Fibroblast of lung (primary cell): ENCODE measurements at regions not wholly inside any gene's neighbourhood (a gene's known extent, or its start where the extent isn't known, plus 50 kb on each side); places are given as distances from the start of the nearest gene placed in this dataset.

Experiments used
- DNase-seq, 2 donors: peaks; one replicate each; pipeline versions ENCODE4 v3.0.0 to v3.0.0-alpha.2; 2010; ENCODE audit warnings: low read depth in 2 of 2
- H2AFZ ChIP-seq: 2 replicates; pipeline ENCODE4 v1.5.1; 2012; ENCODE audit warnings: low read length, control low read depth, inconsistent platforms
- H3K27ac ChIP-seq: 2 replicates; pipeline ENCODE4 v1.5.1; 2011; ENCODE audit warnings: low read length, control low read depth; ENCODE audit not compliant: insufficient read depth
- H3K27me3 ChIP-seq: 2 replicates; pipeline ENCODE4 v1.5.1; 2011; ENCODE audit warnings: mild to moderate bottlenecking, low read length; ENCODE audit not compliant: control insufficient read depth, insufficient read depth
- H3K36me3 ChIP-seq: 2 replicates; pipeline ENCODE4 v1.5.1; 2011; ENCODE audit warnings: low read length; ENCODE audit not compliant: control insufficient read depth, insufficient read depth
- H3K4me1 ChIP-seq: 2 replicates; pipeline ENCODE4 v1.5.1; 2011; ENCODE audit warnings: low read length; ENCODE audit not compliant: control insufficient read depth, insufficient read depth; ENCODE audit errors: extremely low read depth
- H3K4me2 ChIP-seq: 2 replicates; pipeline ENCODE4 v1.5.1; 2011; ENCODE audit warnings: low read length, control low read depth; ENCODE audit not compliant: insufficient read depth; ENCODE audit errors: extremely low read depth
- H3K4me3 ChIP-seq, 4 experiments: fragments of 200-600 bp in 1 of 4; sonication (generic) in 1 of 4; replicated peaks in 1 of 4; 2 replicates each; pipeline ENCODE4 v1.5.1; 2011 to 2016; ENCODE audit warnings: low read length in 4 of 4, low read depth in 3 of 4, mild to moderate bottlenecking in 3 of 4, control low read depth in 2 of 4, inconsistent platforms in 1 of 4, mixed read lengths in 1 of 4; ENCODE audit not compliant: insufficient read depth in 1 of 4; ENCODE audit errors: control extremely low read depth in 1 of 4
- H3K79me2 ChIP-seq: 2 replicates; pipeline ENCODE4 v1.5.1; 2012; ENCODE audit warnings: mild to moderate bottlenecking, low read length, inconsistent platforms; ENCODE audit not compliant: control insufficient read depth, insufficient read depth
- H3K9ac ChIP-seq: 2 replicates; pipeline ENCODE4 v1.5.1; 2011; ENCODE audit warnings: mild to moderate bottlenecking, low read length, control low read depth; ENCODE audit not compliant: insufficient read depth
- H3K9me3 ChIP-seq: 2 replicates; pipeline ENCODE4 v1.5.1; 2012; ENCODE audit warnings: low read depth, low read length; ENCODE audit not compliant: control insufficient read depth, insufficient read depth
- H4K20me1 ChIP-seq: 2 replicates; pipeline ENCODE4 v1.5.1; 2011; ENCODE audit warnings: low read length; ENCODE audit not compliant: control insufficient read depth, insufficient read depth; ENCODE audit errors: extremely low read depth
- CTCF ChIP-seq, 2 donors: IDR thresholded peaks in 1 of 2; conservative IDR thresholded peaks in 1 of 2; 1 replicate in 1 of 2; 2 replicates in 1 of 2; pipeline ENCODE4 v1.5.1; 2011 to 2012; ENCODE audit warnings: low read length in 2 of 2, control low read depth in 1 of 2, inconsistent platforms in 1 of 2, low read depth in 1 of 2, mild to moderate bottlenecking in 1 of 2
- EZH2 ChIP-seq: IDR thresholded peaks from 2 replicates; pipeline ENCODE4 v1.5.1; 2012; ENCODE audit warnings: low read length, control low read depth, mild to moderate bottlenecking; ENCODE audit errors: missing control alignments

- peaks cover 68% of the 10 kb centered on the region for H3K4me1 ChIP-seq
- peak overlapping the region; percentile 34 for H3K27ac ChIP-seq
Measured at GRCh38 chr1:201717286-201717685, 111.7 kb upstream of the IPO9 start.

GRCh38 chr1:201718346-201719202 is 110.4 kb upstream of the IPO9 start:
- Histone ChIP-seq H3K36me3 (peaks cover 23% of the 10 kb centered on the region), H2AFZ (no peak overlapping the region), H3K4me2 (no peak overlapping the region), H3K4me3 (no peak overlapping the region), H3K27me3 (no peaks in the 10 kb centered on the region), H3K9me3 (no peaks in the 10 kb centered on the region), H3K27ac (peak overlapping the region; percentile 66), H3K4me1 (peaks cover 57% of the 10 kb centered on the region), H3K9ac (no peak overlapping the region), H4K20me1 (no peaks in the 10 kb centered on the region), H3K79me2 (peaks cover 80% of the 10 kb centered on the region)
- TF ChIP-seq EZH2 (no peak), CTCF (conservative IDR thresholded peaks at IDR 0.05 in 1 of 2, IDR thresholded peaks at IDR 0.05 in 1 of 2; ENCODE audit: low read depth in 1 of 2, low read length in 2 of 2) (no peak)
- no peak for DNase-seq

More at GRCh38 chr1:201717286-201717685, 111.7 kb upstream of the IPO9 start:
- Histone ChIP-seq H3K79me2 (peaks cover 73% of the 10 kb centered on the region), H3K9me3 (no peaks in the 10 kb centered on the region), H2AFZ (no peak overlapping the region), H3K36me3 (peaks cover 26% of the 10 kb centered on the region), H4K20me1 (no peaks in the 10 kb centered on the region), H3K9ac (no peak overlapping the region), H3K4me3 (no peak overlapping the region), H3K4me2 (no peak overlapping the region), H3K27me3 (no peaks in the 10 kb centered on the region)
- DNase-seq, result no peak
- no peak for TF ChIP-seq CTCF (conservative IDR thresholded peaks at IDR 0.05 in 1 of 2, IDR thresholded peaks at IDR 0.05 in 1 of 2; ENCODE audit: low read depth in 1 of 2, low read length in 2 of 2)
- TF ChIP-seq EZH2, result no peak

DNA sequence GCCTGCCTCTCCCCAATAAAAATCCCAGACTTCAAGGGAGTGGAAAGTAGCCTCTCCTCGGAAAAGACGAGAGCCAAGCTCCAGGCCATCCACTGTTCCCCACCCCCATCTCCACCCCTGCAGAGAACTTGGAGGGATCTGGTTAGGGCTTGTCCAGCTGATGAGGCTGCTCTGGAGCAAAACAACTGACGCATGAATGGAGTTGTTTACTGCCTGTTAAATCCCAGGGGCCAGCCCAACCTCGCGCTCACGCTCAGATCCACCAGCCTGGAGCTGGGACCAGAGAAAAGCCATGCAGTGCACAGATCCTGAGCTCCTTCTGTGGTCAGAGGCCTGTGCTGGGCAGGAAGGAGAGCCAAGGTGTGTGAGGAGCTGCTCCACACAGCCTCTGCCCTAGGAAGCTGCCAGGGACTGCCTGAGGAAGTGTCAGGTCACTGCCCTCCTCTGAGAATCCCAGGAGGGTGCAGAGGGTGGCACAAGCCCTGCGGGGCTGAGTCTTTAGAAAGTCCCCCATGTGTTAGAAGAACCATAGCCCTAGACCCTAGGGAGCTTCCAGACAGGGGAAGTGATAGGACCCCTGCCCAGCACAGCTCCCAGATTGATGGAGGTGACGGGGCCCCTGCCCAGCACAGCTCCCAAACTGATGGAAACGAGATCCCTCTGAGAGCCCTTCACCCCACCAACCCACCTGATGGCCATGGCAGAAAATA is 109.0 kb upstream of the IPO9 start:
- H4K20me1 ChIP-seq, result no peaks in the 10 kb centered on the region
- H2AFZ ChIP-seq, result no peak overlapping the region
- peak overlapping the region; percentile 9 for H3K9ac ChIP-seq
- no peaks in the 10 kb centered on the region for H3K27me3 ChIP-seq
- TF ChIP-seq CTCF (conservative IDR thresholded peaks at IDR 0.05 in 1 of 2, IDR thresholded peaks at IDR 0.05 in 1 of 2; ENCODE audit: low read depth in 1 of 2, low read length in 2 of 2) (no peak), EZH2 (no peak)
- DNase-seq, result peak; percentile 69 to 94
- no peaks in the 10 kb centered on the region for H3K9me3 ChIP-seq
- peaks cover 23% of the 10 kb centered on the region for H3K36me3 ChIP-seq
- no peak overlapping the region for H3K4me3 ChIP-seq
- H3K4me1 ChIP-seq, result peaks cover 56% of the 10 kb centered on the region
- H3K27ac ChIP-seq, result peak overlapping the region; percentile 66
- no peak overlapping the region for H3K4me2 ChIP-seq
- peaks cover 94% of the 10 kb centered on the region for H3K79me2 ChIP-seq
